GM13976 (cell line): ENCODE measurements at regions not wholly inside any gene's neighbourhood (a gene's known extent, or its start where the extent isn't known, plus 50 kb on each side); places are given as distances from the start of the nearest gene placed in this dataset.
"Not testable (repeated sequence)": the region's sequence is repeated elsewhere in the genome, so short reads cannot be mapped to it uniquely, and the experiment has no call there.

Source experiments
- DNase-seq: peaks from one replicate; pipeline ENCODE4 v3.0.0; 2012; ENCODE audit warnings: low spot score
- in situ Hi-C: fragments of 300-500 bp; cut with MboI; formaldehyde crosslinking; loops from one replicate; pipeline ENCODE4 v1.12.0; 2022; ENCODE audit warnings: low sequenced_read_pairs, mixed read lengths, inconsistent platforms; ENCODE audit not compliant: unreplicated experiment
- TF ChIP-seq, protein P1 (sequence below): IDR thresholded peaks from 2 replicates; pipeline ENCODE4 v1.5.1; 2012; ENCODE audit warnings: borderline replicate concordance, mild to moderate bottlenecking; ENCODE audit not compliant: insufficient read depth; ENCODE audit errors: extremely low read depth, missing control alignments, control extremely low read depth

- TF ChIP-seq, protein P1, sequence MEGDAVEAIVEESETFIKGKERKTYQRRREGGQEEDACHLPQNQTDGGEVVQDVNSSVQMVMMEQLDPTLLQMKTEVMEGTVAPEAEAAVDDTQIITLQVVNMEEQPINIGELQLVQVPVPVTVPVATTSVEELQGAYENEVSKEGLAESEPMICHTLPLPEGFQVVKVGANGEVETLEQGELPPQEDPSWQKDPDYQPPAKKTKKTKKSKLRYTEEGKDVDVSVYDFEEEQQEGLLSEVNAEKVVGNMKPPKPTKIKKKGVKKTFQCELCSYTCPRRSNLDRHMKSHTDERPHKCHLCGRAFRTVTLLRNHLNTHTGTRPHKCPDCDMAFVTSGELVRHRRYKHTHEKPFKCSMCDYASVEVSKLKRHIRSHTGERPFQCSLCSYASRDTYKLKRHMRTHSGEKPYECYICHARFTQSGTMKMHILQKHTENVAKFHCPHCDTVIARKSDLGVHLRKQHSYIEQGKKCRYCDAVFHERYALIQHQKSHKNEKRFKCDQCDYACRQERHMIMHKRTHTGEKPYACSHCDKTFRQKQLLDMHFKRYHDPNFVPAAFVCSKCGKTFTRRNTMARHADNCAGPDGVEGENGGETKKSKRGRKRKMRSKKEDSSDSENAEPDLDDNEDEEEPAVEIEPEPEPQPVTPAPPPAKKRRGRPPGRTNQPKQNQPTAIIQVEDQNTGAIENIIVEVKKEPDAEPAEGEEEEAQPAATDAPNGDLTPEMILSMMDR, result no peak
- DNase-seq, result no peak
- in situ Hi-C loops, result no loop called here
Measured at GRCh38 chr3:157589211-157589610, 86.0 kb upstream of the VEPH1 start.

DNA sequence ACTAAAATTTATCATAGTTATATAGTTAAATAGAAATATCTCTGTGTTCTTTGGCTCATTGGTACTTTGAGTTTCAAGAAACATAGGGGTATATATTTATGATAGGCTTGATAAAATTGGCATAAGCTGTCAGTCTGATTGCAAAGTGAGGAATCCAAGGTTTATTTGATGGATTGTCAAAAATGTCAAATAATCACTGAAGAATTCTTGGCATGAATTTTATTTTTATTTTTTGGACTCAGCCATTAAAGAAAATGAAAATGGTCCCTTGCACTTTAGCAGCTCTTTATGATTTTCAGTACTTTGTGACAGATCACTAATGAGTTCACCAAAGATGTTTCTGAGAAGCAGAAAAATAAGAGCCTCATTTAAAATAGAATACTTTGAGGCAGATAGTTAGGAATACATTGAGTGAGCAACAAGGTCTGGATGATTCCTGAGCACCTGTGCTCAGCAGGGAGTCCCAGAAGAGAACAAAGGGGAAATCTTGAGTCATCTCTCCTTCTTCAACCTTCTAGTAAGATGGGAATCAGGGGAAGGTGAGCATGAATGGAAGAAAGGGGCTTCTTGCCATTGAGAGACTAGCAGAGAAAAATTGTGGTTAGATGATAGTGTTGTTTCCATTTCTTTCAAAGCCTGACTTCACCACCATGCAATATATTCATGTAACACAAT, 85.3 kb upstream of the VEPH1 start:
- no peak for DNase-seq
- TF ChIP-seq, protein P1, result no peak
- in situ Hi-C loops, result no loop called here

DNA sequence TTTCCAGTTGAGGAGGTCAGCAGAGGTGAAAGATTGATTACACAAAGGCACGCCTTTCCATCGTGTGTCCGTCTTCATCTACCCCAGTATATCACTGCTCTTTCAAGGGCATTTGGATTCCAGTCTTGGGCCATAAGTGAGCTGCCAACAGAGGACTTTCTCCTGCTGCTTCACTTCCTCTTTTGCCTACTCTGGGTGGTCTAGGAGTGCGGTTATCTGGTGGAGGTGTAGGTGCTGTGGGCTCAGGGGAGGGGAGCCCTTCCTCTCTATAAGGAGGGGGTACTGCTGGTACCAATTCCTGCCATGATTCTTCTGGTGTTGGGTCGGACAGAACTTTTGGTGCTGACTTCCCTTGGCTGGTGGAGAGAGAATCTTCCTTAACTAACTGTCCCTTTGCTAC, 83.1 kb upstream of the VEPH1 start:
- DNase-seq, result no peak
- TF ChIP-seq, protein P1, result no peak
- in situ Hi-C loops, result no loop called here

DNA sequence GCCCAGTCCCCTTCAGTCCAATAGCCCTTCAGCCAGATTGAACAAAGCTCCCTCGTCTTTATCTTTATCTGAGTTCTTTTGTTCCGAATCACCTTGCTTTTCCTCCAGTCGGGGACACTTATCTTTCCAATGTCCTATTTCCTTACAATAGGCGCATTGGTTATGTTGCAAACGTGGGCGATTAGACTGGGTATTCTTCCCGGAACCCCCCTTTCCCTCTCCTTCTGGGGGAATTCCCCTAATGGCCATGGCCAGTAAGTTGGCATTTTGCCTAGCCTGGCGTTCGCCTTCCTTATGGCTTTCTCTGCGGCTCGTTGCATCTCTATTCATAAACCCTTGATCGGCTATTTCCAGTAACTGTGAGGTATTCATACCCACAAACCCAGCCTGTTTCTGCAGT, 82.2 kb upstream of the VEPH1 start:
- TF ChIP-seq, protein P1, result no peak
- in situ Hi-C loops, result no loop called here
- no peak for DNase-seq

- DNase-seq, result no peak
- TF ChIP-seq, protein P1, result no peak
- in situ Hi-C loops, result no loop called here
Measured at GRCh38 chr3:157582637-157582973, 79.4 kb upstream of the VEPH1 start.

GRCh38 chr3:157581956-157582636, 78.9 kb upstream of the VEPH1 start:
- DNase-seq, in situ Hi-C loops: not testable (repeated sequence)

DNA sequence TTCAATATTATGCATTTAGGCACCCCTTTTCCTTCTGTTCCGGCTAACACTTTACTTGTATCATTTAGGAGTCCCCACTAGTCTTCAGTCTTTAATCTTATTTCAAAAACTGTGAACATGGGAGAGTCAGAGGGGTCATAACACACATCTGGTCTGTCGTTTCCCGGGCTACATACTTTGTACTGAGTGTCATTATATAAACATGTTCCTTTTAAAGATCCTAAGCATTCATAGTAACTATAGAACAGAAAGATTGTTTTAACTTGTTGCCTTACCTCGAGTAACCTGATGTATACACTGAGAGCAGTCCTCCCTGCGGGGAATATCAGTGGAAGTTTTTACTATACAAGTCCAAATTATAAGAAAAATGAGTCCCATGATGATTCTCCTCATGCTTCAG, 78.2 kb upstream of the VEPH1 start:
- in situ Hi-C loops, result no loop called here
- DNase-seq, result no peak
- TF ChIP-seq, protein P1, result no peak
